ENCODE measurements at regions not wholly inside any gene's neighbourhood (a gene's known extent, or its start where the extent isn't known, plus 50 kb on each side); places are given as distances from the start of the nearest gene placed in this dataset.
"Not testable (repeated sequence)": the region's sequence is repeated elsewhere in the genome, so short reads cannot be mapped to it uniquely, and the experiment has no call there.

- no peak for TF ChIP-seq CTCF (IDR thresholded peaks at IDR 0.05; ENCODE audit: extremely low read depth, insufficient read depth, missing control alignments)
- in situ Hi-C loops (cut with MboI; ENCODE audit: low pct_unique_long_range_greater_than_20kb, low sequenced_read_pairs, unreplicated experiment) = no loop called here
Observed at GRCh38 chrX:98296129-98296528, 1412.4 kb downstream of the RPA4 start.

GRCh38 chrX:98299785-98300184 is 1416.1 kb downstream of the RPA4 start:
- in situ Hi-C loops (cut with MboI; ENCODE audit: low pct_unique_long_range_greater_than_20kb, low sequenced_read_pairs, unreplicated experiment) = no loop called here
- DNase-seq (ENCODE audit: low spot score) = no peak
- no peak for TF ChIP-seq CTCF (IDR thresholded peaks at IDR 0.05; ENCODE audit: extremely low read depth, insufficient read depth, missing control alignments)

More at GRCh38 chrX:98296129-98296528, 1412.4 kb downstream of the RPA4 start:
- no peak for DNase-seq (ENCODE audit: low spot score)

GRCh38 chrX:98300536-98300935 is 1416.8 kb downstream of the RPA4 start:
- in situ Hi-C loops (cut with MboI; ENCODE audit: low pct_unique_long_range_greater_than_20kb, low sequenced_read_pairs, unreplicated experiment) = not testable (repeated sequence)

GRCh38 chrX:98331407-98331806 is 1447.7 kb downstream of the RPA4 start:
- in situ Hi-C loops (cut with MboI; ENCODE audit: low pct_unique_long_range_greater_than_20kb, low sequenced_read_pairs, unreplicated experiment) = no loop called here
- no peak for TF ChIP-seq CTCF (IDR thresholded peaks at IDR 0.05; ENCODE audit: extremely low read depth, insufficient read depth, missing control alignments)
- no peak for DNase-seq (ENCODE audit: low spot score)

More at GRCh38 chrX:98300536-98300935, 1416.8 kb downstream of the RPA4 start:
- DNase-seq (ENCODE audit: low spot score) = not testable (repeated sequence)

GRCh38 chrX:98338544-98338943 is 1454.8 kb downstream of the RPA4 start:
- no peak for DNase-seq (ENCODE audit: low spot score)
- no peak for TF ChIP-seq CTCF (IDR thresholded peaks at IDR 0.05; ENCODE audit: extremely low read depth, insufficient read depth, missing control alignments)
- in situ Hi-C loops (cut with MboI; ENCODE audit: low pct_unique_long_range_greater_than_20kb, low sequenced_read_pairs, unreplicated experiment) = no loop called here

- DNase-seq (ENCODE audit: low spot score) = no peak
- TF ChIP-seq CTCF (IDR thresholded peaks at IDR 0.05; ENCODE audit: extremely low read depth, insufficient read depth, missing control alignments) = no peak
- in situ Hi-C loops (cut with MboI; ENCODE audit: low pct_unique_long_range_greater_than_20kb, low sequenced_read_pairs, unreplicated experiment) = no loop called here
Observed at GRCh38 chrX:98350940-98351339, 1467.2 kb downstream of the RPA4 start.

GRCh38 chrX:98357146-98357545 is 1473.4 kb downstream of the RPA4 start:
- TF ChIP-seq CTCF (IDR thresholded peaks at IDR 0.05; ENCODE audit: extremely low read depth, insufficient read depth, missing control alignments) = no peak
- in situ Hi-C loops (cut with MboI; ENCODE audit: low pct_unique_long_range_greater_than_20kb, low sequenced_read_pairs, unreplicated experiment) = no loop called here
- DNase-seq (ENCODE audit: low spot score) = no peak
